Activated naive CD8-positive, alpha-beta T cell treated with anti-CD3 and anti-CD28 coated beads, Interleukin-2, amount 10 ng/mL, durations not matched to agents 7 days and 5 days (primary cell): ENCODE measurements at regions not wholly inside any gene's neighbourhood (a gene's known extent, or its start where the extent isn't known, plus 50 kb on each side); places are given as distances from the start of the nearest gene placed in this dataset.
"Not testable (repeated sequence)": the region's sequence is repeated elsewhere in the genome, so short reads cannot be mapped to it uniquely, and the experiment has no call there.

Experiments
- ATAC-seq: fragments of 150-1000 bp; cut with Tn5 transposase; one replicate; pipeline ENCODE4 v1.10.0; 2021; ENCODE audit warnings: low read depth, moderate library complexity
- POLR2A ChIA-PET: fragments of 350-600 bp; sonication (Branson Sonifier 250); formaldehyde crosslinking; loops from one replicate; lab custom pipeline; 2021; ENCODE audit warnings: antibody characterized with exemption; lab: Charles Lee
- DNase-seq: peaks from one replicate; pipeline ENCODE4 v3.0.0; 2021
- H3K27ac Mint-ChIP-seq: one replicate; pipeline ENCODE4 v1.8.0; 2022; ENCODE audit warnings: mild to moderate bottlenecking, mixed read lengths
- H3K27me3 Mint-ChIP-seq: one replicate; pipeline ENCODE4 v1.8.0; 2022; ENCODE audit warnings: mild to moderate bottlenecking, moderate library complexity, mixed read lengths
- H3K36me3 Mint-ChIP-seq: one replicate; pipeline ENCODE4 v1.8.0; 2021; ENCODE audit warnings: mild to moderate bottlenecking, mixed read lengths
- H3K4me1 Mint-ChIP-seq: one replicate; pipeline ENCODE4 v1.8.0; 2021; ENCODE audit warnings: mixed read lengths
- H3K4me3 Mint-ChIP-seq: one replicate; pipeline ENCODE4 v1.8.0; 2022; ENCODE audit warnings: mild to moderate bottlenecking, moderate library complexity, mixed read lengths
- H3K9me3 Mint-ChIP-seq: one replicate; pipeline ENCODE4 v1.8.0; 2021; ENCODE audit warnings: mixed read lengths

- Mint-ChIP-seq H3K4me1 (no peaks in the 10 kb centered on the region), H3K9me3 (peaks cover 4% of the 10 kb centered on the region), H3K27me3 (no peaks in the 10 kb centered on the region), H3K27ac (no peak overlapping the region), H3K36me3 (no peaks in the 10 kb centered on the region), H3K4me3 (no peak overlapping the region)
- no peak for ATAC-seq
- POLR2A ChIA-PET = no interaction called here
- no peak for DNase-seq
Measured at GRCh38 chr9:106156465-106156864, 462.1 kb downstream of the TMEM38B start.

GRCh38 chr9:106172265-106172664 lies 477.9 kb downstream of the TMEM38B start:
- Mint-ChIP-seq H3K27ac (no peak overlapping the region), H3K4me3 (no peak overlapping the region), H3K27me3 (no peaks in the 10 kb centered on the region), H3K9me3 (peaks cover 2% of the 10 kb centered on the region), H3K36me3 (no peaks in the 10 kb centered on the region), H3K4me1 (no peaks in the 10 kb centered on the region)
- POLR2A ChIA-PET = no interaction called here
- DNase-seq (no peak), ATAC-seq (no peak)

GRCh38 chr9:106174346-106174745 lies 480.0 kb downstream of the TMEM38B start:
- Mint-ChIP-seq H3K27ac (no peak overlapping the region), H3K4me1 (no peaks in the 10 kb centered on the region), H3K9me3 (peaks cover 2% of the 10 kb centered on the region), H3K27me3 (no peaks in the 10 kb centered on the region), H3K4me3 (no peak overlapping the region), H3K36me3 (no peaks in the 10 kb centered on the region)
- no peak for DNase-seq
- POLR2A ChIA-PET = no interaction called here
- no peak for ATAC-seq

DNA sequence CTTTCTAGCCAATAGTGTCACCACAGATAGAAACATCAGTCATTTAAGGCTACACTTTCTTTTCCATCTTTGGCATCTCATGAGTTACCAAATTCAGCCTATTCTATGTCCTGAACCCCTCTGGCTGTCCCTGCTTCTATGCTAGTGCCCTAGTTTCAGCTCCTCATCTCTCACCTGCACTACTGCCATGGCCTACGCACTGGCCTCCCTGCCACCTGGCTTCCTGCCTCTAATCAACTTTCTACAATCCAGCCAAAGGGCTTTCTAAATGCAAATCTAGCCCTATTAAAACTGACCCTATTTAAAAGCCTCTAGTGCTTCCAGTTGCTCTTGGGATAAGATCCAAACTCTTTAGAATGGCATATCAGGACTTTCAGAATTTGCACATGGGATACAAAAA lies 482.9 kb downstream of the TMEM38B start:
- H3K36me3 Mint-ChIP-seq = no peaks in the 10 kb centered on the region
- no peak overlapping the region for H3K27ac Mint-ChIP-seq
- peaks cover 2% of the 10 kb centered on the region for H3K9me3 Mint-ChIP-seq
- H3K4me3 Mint-ChIP-seq = no peak overlapping the region
- DNase-seq (no peak), ATAC-seq (no peak)
- POLR2A ChIA-PET = no interaction called here
- H3K4me1 Mint-ChIP-seq = no peaks in the 10 kb centered on the region
- no peaks in the 10 kb centered on the region for H3K27me3 Mint-ChIP-seq

- Mint-ChIP-seq H3K9me3 (peaks cover 2% of the 10 kb centered on the region), H3K4me1 (no peaks in the 10 kb centered on the region), H3K27me3 (no peaks in the 10 kb centered on the region), H3K36me3 (no peaks in the 10 kb centered on the region), H3K4me3 (no peak overlapping the region), H3K27ac (no peak overlapping the region)
- ATAC-seq (no peak), DNase-seq (no peak)
- POLR2A ChIA-PET = no interaction called here
Measured at GRCh38 chr9:106179191-106179590, 484.9 kb downstream of the TMEM38B start.

DNA sequence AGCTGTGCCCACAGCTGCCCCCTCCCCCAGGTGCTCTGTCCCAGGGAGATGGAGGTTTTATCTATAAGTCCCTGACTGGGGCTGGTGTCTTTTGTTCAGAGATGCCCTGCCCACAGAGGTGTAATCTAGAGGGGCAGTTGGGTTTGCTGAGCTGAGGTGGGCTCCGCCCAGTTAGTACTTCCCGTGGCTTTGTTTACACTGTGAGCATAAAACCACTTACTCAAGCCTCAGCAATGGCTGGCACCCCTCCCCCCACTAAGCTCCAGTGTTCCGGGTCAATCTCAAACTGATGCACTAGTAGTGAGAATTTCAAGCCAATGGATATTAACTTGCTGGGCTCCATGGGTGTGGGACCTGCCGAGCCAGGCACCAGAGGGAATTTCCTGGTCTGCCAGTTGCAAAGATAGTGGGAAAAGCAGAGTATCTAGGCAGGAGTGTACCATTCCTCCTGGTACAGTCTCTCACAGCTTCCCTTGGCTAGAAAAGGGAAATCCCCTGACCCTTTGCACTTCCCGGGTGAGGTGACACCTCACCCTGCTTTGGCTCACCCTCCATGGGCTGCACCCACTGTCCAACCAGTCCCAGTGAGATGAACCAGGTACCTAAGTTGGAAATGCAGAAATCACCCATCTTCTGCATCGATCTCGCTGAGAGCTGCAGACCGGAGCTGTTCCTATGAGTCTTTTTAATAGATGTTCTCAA lies 509.6 kb downstream of the TMEM38B start:
- ATAC-seq, H3K27me3 Mint-ChIP-seq, H3K4me3 Mint-ChIP-seq, H3K27ac Mint-ChIP-seq, POLR2A ChIA-PET, H3K4me1 Mint-ChIP-seq, H3K36me3 Mint-ChIP-seq, DNase-seq: not testable (repeated sequence)
- peaks cover 17% of the 10 kb centered on the region for H3K9me3 Mint-ChIP-seq

DNA sequence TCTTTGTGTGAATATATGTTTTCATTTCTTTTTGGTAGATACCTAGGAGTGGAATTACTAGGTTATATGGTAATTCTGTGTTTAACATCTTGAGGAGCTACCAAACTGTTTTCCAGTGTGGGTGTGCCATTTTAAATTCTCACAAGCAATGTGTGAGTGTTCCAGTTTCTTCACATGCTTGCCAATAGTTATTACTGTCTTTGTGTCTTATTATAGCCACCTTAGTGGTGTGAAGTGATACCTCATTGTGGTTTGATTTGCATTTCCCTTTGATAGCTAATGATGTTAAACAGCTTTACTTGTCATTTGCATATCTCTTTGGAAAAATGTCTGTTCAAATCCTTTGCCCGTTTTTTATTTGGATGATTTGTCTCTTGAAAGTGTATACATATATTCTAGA lies 513.0 kb downstream of the TMEM38B start:
- ATAC-seq = no peak
- H3K27ac Mint-ChIP-seq = no peak overlapping the region
- H3K27me3 Mint-ChIP-seq = no peaks in the 10 kb centered on the region
- H3K4me3 Mint-ChIP-seq = no peak overlapping the region
- H3K36me3 Mint-ChIP-seq = no peaks in the 10 kb centered on the region
- POLR2A ChIA-PET = no interaction called here
- DNase-seq = no peak
- peaks cover 6% of the 10 kb centered on the region for H3K9me3 Mint-ChIP-seq
- H3K4me1 Mint-ChIP-seq = no peaks in the 10 kb centered on the region

GRCh38 chr9:106218427-106218826 lies 524.1 kb downstream of the TMEM38B start:
- Mint-ChIP-seq H3K36me3 (no peaks in the 10 kb centered on the region), H3K27me3 (no peaks in the 10 kb centered on the region), H3K27ac (no peak overlapping the region), H3K4me1 (no peaks in the 10 kb centered on the region), H3K4me3 (no peak overlapping the region), H3K9me3 (peaks cover 2% of the 10 kb centered on the region)
- DNase-seq (no peak), ATAC-seq (no peak)
- POLR2A ChIA-PET = no interaction called here

DNA sequence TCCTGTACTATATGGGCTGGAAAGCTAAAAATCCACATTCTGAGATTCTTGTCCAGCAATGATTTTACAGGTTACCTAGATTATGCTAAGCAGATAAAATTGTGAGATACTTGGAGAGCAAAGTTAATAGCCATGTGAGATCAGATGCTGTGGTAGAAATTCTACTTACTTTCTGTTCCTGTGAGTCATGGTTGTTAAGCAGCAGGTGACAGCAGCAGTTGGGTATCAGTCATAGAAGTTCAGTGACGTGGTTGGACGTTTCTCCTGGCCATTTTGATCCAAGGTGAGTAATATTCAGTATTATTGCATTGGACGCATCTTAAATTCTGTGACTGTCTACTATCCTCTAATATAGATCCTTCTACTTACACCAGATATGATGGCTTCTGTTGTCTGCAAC lies 524.5 kb downstream of the TMEM38B start:
- H3K27me3 Mint-ChIP-seq = no peaks in the 10 kb centered on the region
- POLR2A ChIA-PET = no interaction called here
- DNase-seq (no peak), ATAC-seq (no peak)
- H3K4me3 Mint-ChIP-seq = no peak overlapping the region
- no peaks in the 10 kb centered on the region for H3K4me1 Mint-ChIP-seq
- H3K27ac Mint-ChIP-seq = no peak overlapping the region
- peaks cover 2% of the 10 kb centered on the region for H3K9me3 Mint-ChIP-seq
- H3K36me3 Mint-ChIP-seq = no peaks in the 10 kb centered on the region

DNA sequence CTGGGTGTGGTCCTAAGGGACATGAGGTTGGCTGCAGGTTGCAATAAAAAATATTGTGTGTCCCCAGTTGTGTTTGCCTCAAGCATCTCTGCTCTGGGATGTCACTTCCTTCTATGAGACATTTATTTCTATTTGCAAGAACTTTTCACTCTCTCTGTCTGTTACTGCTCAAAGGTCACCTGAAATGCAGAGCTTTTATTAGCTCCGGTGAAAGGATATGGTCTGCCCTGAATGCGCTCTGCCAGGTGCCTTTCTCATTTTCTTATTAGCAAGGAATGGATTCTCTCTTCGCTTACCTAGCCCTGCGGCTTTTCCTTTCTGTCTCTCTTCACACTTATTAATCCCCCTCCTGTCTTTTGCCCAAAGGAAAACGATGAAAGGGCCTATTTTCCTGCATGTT lies 526.1 kb downstream of the TMEM38B start:
- no peaks in the 10 kb centered on the region for H3K27me3 Mint-ChIP-seq
- POLR2A ChIA-PET = no interaction called here
- DNase-seq (no peak), ATAC-seq (no peak)
- no peak overlapping the region for H3K27ac Mint-ChIP-seq
- no peaks in the 10 kb centered on the region for H3K4me1 Mint-ChIP-seq
- H3K4me3 Mint-ChIP-seq = no peak overlapping the region
- H3K9me3 Mint-ChIP-seq = peaks cover 7% of the 10 kb centered on the region
- H3K36me3 Mint-ChIP-seq = no peaks in the 10 kb centered on the region

DNA sequence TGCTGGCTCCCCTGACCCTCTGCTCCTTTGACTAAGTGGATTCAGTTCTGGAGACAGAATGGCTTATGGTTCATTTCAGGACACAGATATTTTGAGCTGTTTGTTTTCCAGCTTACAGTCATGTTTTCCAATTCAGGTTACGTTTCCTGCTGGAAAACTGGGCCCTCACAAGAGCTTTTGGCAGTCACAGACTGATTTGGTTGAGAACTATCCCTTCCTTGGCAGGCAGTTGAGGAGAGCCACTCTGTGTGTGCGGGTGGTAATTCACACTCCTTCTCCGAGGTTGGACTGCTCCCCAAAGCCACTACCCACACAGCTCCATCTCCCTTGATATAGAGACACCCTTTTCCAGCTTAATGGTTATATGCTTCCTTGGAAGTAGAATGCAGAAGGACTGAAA lies 534.5 kb downstream of the TMEM38B start:
- DNase-seq (no peak), ATAC-seq (no peak)
- Mint-ChIP-seq H3K4me3 (no peak overlapping the region), H3K27ac (no peak overlapping the region), H3K36me3 (no peaks in the 10 kb centered on the region), H3K4me1 (no peaks in the 10 kb centered on the region), H3K27me3 (no peaks in the 10 kb centered on the region), H3K9me3 (peaks cover 6% of the 10 kb centered on the region)
- POLR2A ChIA-PET = no interaction called here

- Mint-ChIP-seq H3K4me3 (no peak overlapping the region), H3K36me3 (no peaks in the 10 kb centered on the region), H3K9me3 (peaks cover 1% of the 10 kb centered on the region), H3K4me1 (no peaks in the 10 kb centered on the region), H3K27me3 (peaks cover 2% of the 10 kb centered on the region), H3K27ac (no peak overlapping the region)
- POLR2A ChIA-PET = no interaction called here
- no peak for ATAC-seq
- DNase-seq = no peak
Measured at GRCh38 chr9:106233116-106233515, 538.8 kb downstream of the TMEM38B start.

DNA sequence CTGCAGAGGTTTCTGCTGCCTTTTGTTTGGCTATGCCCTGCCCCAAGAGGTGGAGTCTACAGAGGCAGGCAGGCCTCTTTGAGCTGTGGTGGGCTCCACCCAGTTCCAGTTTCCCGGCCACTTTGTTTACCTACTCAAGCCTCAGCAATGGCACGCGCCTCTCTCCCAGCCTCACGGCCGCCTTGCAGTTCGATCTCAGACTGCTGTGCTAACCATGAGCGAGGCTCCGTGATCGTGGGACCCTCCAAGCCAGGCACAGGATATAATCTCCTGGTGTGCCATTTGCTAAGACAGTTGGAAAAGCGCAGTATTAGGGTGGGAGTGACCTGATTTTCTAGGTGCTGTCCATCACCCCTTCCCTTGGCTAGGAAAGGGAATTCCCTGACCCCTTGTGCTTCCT lies 566.6 kb downstream of the TMEM38B start:
- POLR2A ChIA-PET, DNase-seq, H3K27ac Mint-ChIP-seq, H3K36me3 Mint-ChIP-seq, H3K9me3 Mint-ChIP-seq, H3K4me3 Mint-ChIP-seq, H3K4me1 Mint-ChIP-seq, ATAC-seq, H3K27me3 Mint-ChIP-seq: not testable (repeated sequence)

DNA sequence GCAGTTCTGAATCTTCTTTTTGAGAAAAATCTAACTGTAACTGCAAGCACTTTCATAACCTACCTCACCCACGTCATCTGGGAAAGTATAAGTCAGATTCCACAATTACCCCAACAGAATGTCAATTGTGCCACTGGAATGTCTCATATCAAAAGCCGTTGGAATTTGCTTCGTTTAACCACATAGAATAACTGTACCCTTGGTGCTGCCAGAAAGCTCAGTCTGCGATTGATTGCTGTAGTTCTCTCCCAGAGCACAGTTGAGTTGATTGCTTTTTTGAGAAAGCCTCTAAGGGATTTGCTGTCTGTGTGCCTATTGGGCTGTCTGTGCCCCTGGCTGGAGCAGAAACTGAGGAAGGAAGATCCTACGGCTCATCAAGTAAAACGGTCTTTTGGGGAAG lies 583.6 kb downstream of the TMEM38B start:
- DNase-seq = no peak
- Mint-ChIP-seq H3K4me3 (no peak overlapping the region), H3K36me3 (no peaks in the 10 kb centered on the region)

GRCh38 chr9:106283769-106284168 lies 579.2 kb upstream of the ZNF462 start:
- Mint-ChIP-seq H3K27me3 (no peaks in the 10 kb centered on the region), H3K36me3 (no peaks in the 10 kb centered on the region), H3K4me1 (no peaks in the 10 kb centered on the region), H3K9me3 (peaks cover 4% of the 10 kb centered on the region), H3K27ac (no peak overlapping the region), H3K4me3 (no peak overlapping the region)
- no peak for DNase-seq
- no peak for ATAC-seq
- POLR2A ChIA-PET = no interaction called here

More for the DNA sequence above, 583.6 kb downstream of the TMEM38B start:
- POLR2A ChIA-PET = no interaction called here
- H3K27me3 Mint-ChIP-seq = no peaks in the 10 kb centered on the region
- no peaks in the 10 kb centered on the region for H3K4me1 Mint-ChIP-seq
- H3K27ac Mint-ChIP-seq = no peak overlapping the region
- H3K9me3 Mint-ChIP-seq = peaks cover 3% of the 10 kb centered on the region
- ATAC-seq = no peak
